ENCODE measurements at regions not wholly inside any gene's neighbourhood (a gene's known extent, or its start where the extent isn't known, plus 50 kb on each side); places are given as distances from the start of the nearest gene placed in this dataset.
A peak's percentile ranks its signal among the peaks of the same experiment; 100 is the strongest.

- no peak overlapping the region for H3K4me3 ChIP-seq (ENCODE audit: low read length)
- TF ChIP-seq CTCF (conservative IDR thresholded peaks at IDR 0.05; ENCODE audit: low read length): no peak
- no peak for DNase-seq (ENCODE audit: low read depth)
Measured at GRCh38 chr15:86010398-86010797, 69.3 kb upstream of the AGBL1 start.

GRCh38 chr15:86010891-86011290 is 68.8 kb upstream of the AGBL1 start:
- no peak for DNase-seq (ENCODE audit: low read depth)
- H3K4me3 ChIP-seq (ENCODE audit: low read length): no peak overlapping the region
- TF ChIP-seq CTCF (conservative IDR thresholded peaks at IDR 0.05; ENCODE audit: low read length): no peak

DNA sequence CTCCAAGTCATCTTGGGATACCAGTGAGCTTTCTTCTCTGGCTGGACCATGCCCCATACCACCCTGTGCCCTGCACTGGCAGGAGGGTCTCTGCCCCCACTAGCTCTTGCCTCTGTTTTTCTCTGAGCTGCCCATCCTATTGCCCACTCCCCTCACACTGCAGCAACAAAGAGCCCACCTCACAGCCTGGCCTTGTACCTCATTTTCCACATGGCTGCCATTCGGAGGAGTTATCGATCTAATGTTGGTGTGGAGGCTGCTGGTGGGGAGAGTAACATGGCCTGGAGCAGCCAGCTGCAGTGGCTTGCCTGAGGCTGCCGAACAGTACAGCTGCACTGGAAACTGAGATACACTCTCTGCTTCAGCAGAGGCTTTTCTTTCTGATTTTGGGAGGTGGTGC is 65.7 kb upstream of the AGBL1 start:
- no peak overlapping the region for H3K4me3 ChIP-seq (ENCODE audit: low read length)
- no peak for TF ChIP-seq CTCF (conservative IDR thresholded peaks at IDR 0.05; ENCODE audit: low read length)

GRCh38 chr15:86016750-86017149 is 62.9 kb upstream of the AGBL1 start:
- TF ChIP-seq CTCF (conservative IDR thresholded peaks at IDR 0.05; ENCODE audit: low read length): no peak
- DNase-seq (ENCODE audit: low read depth): no peak

More for the DNA sequence above, 65.7 kb upstream of the AGBL1 start:
- DNase-seq (ENCODE audit: low read depth): no peak

DNA sequence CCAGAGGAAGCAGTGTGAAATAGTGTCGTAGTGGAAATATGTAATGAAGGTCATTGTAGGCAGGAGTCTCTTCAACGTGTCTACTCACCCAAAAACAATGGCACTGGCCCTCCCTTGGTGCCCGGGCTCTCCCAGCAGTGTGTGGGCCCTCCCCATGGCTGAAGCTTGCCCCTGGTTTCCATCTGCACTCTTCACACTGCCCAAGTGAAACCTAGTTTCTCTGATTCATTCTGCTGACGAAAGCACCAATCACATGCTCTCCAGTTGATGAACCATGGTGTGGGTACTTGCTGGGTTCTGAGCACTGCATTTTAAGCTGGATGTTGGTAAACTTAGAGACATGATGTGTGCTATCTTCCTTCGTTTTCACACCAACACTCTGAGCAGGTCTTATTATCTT is 61.0 kb upstream of the AGBL1 start:
- TF ChIP-seq CTCF (conservative IDR thresholded peaks at IDR 0.05; ENCODE audit: low read length): no peak
- DNase-seq (ENCODE audit: low read depth): no peak
- no peak overlapping the region for H3K4me3 ChIP-seq (ENCODE audit: low read length)

More at GRCh38 chr15:86016750-86017149, 62.9 kb upstream of the AGBL1 start:
- no peak overlapping the region for H3K4me3 ChIP-seq (ENCODE audit: low read length)

- peak; percentile 23 for DNase-seq (ENCODE audit: low read depth)
- no peak overlapping the region for H3K4me3 ChIP-seq (ENCODE audit: low read length)
- TF ChIP-seq CTCF (conservative IDR thresholded peaks at IDR 0.05; ENCODE audit: low read length): no peak
Measured at GRCh38 chr15:86021281-86022264, 58.1 kb upstream of the AGBL1 start.

- no peak overlapping the region for H3K4me3 ChIP-seq (ENCODE audit: low read length)
Measured at GRCh38 chr15:86028961-86029360, 50.7 kb upstream of the AGBL1 start.

More at GRCh38 chr15:86028961-86029360, 50.7 kb upstream of the AGBL1 start:
- no peak for TF ChIP-seq CTCF (conservative IDR thresholded peaks at IDR 0.05; ENCODE audit: low read length)
- no peak for DNase-seq (ENCODE audit: low read depth)
